Colonic mucosa (tissue), 4 donors: ENCODE measurements at regions not wholly inside any gene's neighbourhood (a gene's known extent, or its start where the extent isn't known, plus 50 kb on each side); places are given as distances from the start of the nearest gene placed in this dataset.

Experiments
- DNase-seq: peaks from one replicate; pipeline ENCODE4 v3.0.0-alpha.2; 2020
- H3K27ac ChIP-seq: fragments of 200-600 bp; one replicate; pipeline ENCODE4 v1.8.0; 2021
- H3K27me3 ChIP-seq: fragments of 200-600 bp; one replicate; pipeline ENCODE4 v1.8.0; 2021
- H3K36me3 ChIP-seq: fragments of 200-600 bp; one replicate; pipeline ENCODE4 v1.8.0; 2021
- H3K4me1 ChIP-seq: fragments of 200-600 bp; one replicate; pipeline ENCODE4 v1.8.0; 2021; ENCODE audit warnings: mild to moderate bottlenecking
- H3K4me3 ChIP-seq: fragments of 200-600 bp; one replicate; pipeline ENCODE4 v1.8.0; 2021
- H3K9ac ChIP-seq, 2 donors: one replicate each; pipeline ENCODE4 v1.7.0; 2013; ENCODE audit warnings: control low read depth in 2 of 2, low read depth in 2 of 2, low read length in 2 of 2
- H3K9me3 ChIP-seq: fragments of 200-600 bp; one replicate; pipeline ENCODE4 v1.8.0; 2021
- CTCF ChIP-seq: fragments of 200-600 bp; IDR thresholded peaks from one replicate; pipeline ENCODE4 v1.8.0; 2022; ENCODE audit warnings: antibody characterized with exemption, mild to moderate bottlenecking
- intact Hi-C: fragments of 100-400 bp; cut with DNase I; formaldehyde crosslinking; loops from one replicate; pipeline ENCODE4 v1.14.1; 2022
- donor health status: healthy.
- donor health status: DM: no; HTN: no; CAD: no.
- donor health status: DM: no; HTN: no; CAD: no.

GRCh38 chr1:96157101-96157500 lies 564.5 kb upstream of the PTBP2 start:
- H3K9me3 ChIP-seq = no peaks in the 10 kb centered on the region
- no peak for DNase-seq
- no peak overlapping the region for H3K9ac ChIP-seq
- intact Hi-C loops = no loop called here
- no peak overlapping the region for H3K4me3 ChIP-seq
- H3K27ac ChIP-seq = no peak overlapping the region
- no peak for TF ChIP-seq CTCF
- no peaks in the 10 kb centered on the region for H3K36me3 ChIP-seq
- H3K27me3 ChIP-seq = no peaks in the 10 kb centered on the region
- H3K4me1 ChIP-seq = no peaks in the 10 kb centered on the region

GRCh38 chr1:96159379-96159778 lies 562.2 kb upstream of the PTBP2 start:
- no peak for DNase-seq
- Histone ChIP-seq H3K9ac (no peak overlapping the region), H3K9me3 (no peaks in the 10 kb centered on the region), H3K4me3 (no peak overlapping the region), H3K4me1 (no peaks in the 10 kb centered on the region), H3K27me3 (no peaks in the 10 kb centered on the region), H3K36me3 (no peaks in the 10 kb centered on the region), H3K27ac (no peak overlapping the region)
- intact Hi-C loops = no loop called here
- TF ChIP-seq CTCF = no peak

GRCh38 chr1:96164053-96164452 lies 557.5 kb upstream of the PTBP2 start:
- DNase-seq = no peak
- Histone ChIP-seq H3K4me3 (no peak overlapping the region), H3K27me3 (no peaks in the 10 kb centered on the region), H3K9me3 (no peaks in the 10 kb centered on the region), H3K4me1 (no peaks in the 10 kb centered on the region), H3K9ac (no peak overlapping the region), H3K27ac (no peak overlapping the region), H3K36me3 (no peaks in the 10 kb centered on the region)
- intact Hi-C loops = no loop called here
- TF ChIP-seq CTCF = no peak

- intact Hi-C loops = no loop called here
- H3K36me3 ChIP-seq = no peaks in the 10 kb centered on the region
These were observed 543.5 kb upstream of the PTBP2 start for GRCh38 chr1:96178053-96178452.

GRCh38 chr1:96183485-96183884 lies 538.1 kb upstream of the PTBP2 start:
- Histone ChIP-seq H3K9ac (no peak overlapping the region), H3K36me3 (no peaks in the 10 kb centered on the region), H3K27ac (no peak overlapping the region), H3K27me3 (no peaks in the 10 kb centered on the region), H3K4me1 (no peaks in the 10 kb centered on the region), H3K9me3 (no peaks in the 10 kb centered on the region), H3K4me3 (no peak overlapping the region)
- no peak for DNase-seq
- TF ChIP-seq CTCF = no peak
- intact Hi-C loops = no loop called here

More at GRCh38 chr1:96178053-96178452, 543.5 kb upstream of the PTBP2 start:
- H3K27me3 ChIP-seq = no peaks in the 10 kb centered on the region
- no peaks in the 10 kb centered on the region for H3K9me3 ChIP-seq
- H3K4me1 ChIP-seq = no peaks in the 10 kb centered on the region
- no peak for DNase-seq
- H3K9ac ChIP-seq = no peak overlapping the region
- no peak overlapping the region for H3K27ac ChIP-seq
- no peak overlapping the region for H3K4me3 ChIP-seq
- TF ChIP-seq CTCF = no peak

- no peak overlapping the region for H3K4me3 ChIP-seq
- intact Hi-C loops = no loop called here
- TF ChIP-seq CTCF = no peak
- no peaks in the 10 kb centered on the region for H3K4me1 ChIP-seq
- H3K9me3 ChIP-seq = no peaks in the 10 kb centered on the region
- H3K27me3 ChIP-seq = no peaks in the 10 kb centered on the region
- H3K9ac ChIP-seq = no peak overlapping the region
- H3K36me3 ChIP-seq = no peaks in the 10 kb centered on the region
- no peak for DNase-seq
- no peak overlapping the region for H3K27ac ChIP-seq
These were observed 537.7 kb upstream of the PTBP2 start for GRCh38 chr1:96183928-96184327.
